ENCODE measurements at regions not wholly inside any gene's neighbourhood (a gene's known extent, or its start where the extent isn't known, plus 50 kb on each side); places are given as distances from the start of the nearest gene placed in this dataset.

- no peak for DNase-seq (ENCODE audit: low spot score)
Measured at GRCh38 chrY:15688531-15688930, 1164.2 kb downstream of the NLGN4Y start.

GRCh38 chrY:15689994-15690393 lies 1165.7 kb downstream of the NLGN4Y start:
- no peak for DNase-seq (ENCODE audit: low spot score)

DNA sequence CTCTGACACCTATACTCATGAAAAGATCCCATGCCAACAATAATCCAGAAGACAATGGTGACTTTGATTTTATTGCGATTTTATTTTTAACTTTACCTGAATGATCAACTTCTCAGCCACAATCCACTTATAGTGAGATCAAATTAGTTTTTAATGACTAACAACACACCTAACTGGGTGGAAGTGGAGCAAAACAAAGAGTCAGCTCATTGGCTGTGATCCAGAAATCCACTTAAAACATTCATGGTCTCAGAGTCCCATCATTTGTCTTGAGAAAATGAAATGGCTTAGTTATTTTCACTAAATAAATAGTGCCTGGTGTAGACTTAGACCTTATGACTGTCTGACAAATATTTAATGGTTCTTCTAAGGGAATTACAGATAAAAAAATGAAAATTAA lies 1177.8 kb downstream of the NLGN4Y start:
- DNase-seq (ENCODE audit: low spot score), result no peak

DNA sequence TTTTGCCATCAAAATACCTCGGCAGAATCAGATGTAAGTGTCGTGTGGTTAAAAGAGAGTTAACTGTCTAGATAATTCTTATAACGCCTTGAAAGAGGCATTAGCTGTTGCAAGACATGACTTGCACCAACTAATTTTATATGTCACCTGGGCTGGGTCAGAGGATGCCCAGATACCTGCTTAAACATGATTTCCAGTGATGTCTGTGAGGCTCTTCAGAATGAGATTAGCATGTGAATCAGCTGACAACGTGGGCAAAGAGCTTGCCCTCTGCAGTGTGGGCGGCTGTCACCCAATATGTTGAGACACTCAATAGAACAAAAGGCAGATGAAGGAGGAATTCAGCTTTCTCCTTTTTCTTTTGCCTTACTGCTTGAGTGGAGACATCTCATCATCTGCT lies 1180.6 kb downstream of the NLGN4Y start:
- no peak for DNase-seq (ENCODE audit: low spot score)

DNA sequence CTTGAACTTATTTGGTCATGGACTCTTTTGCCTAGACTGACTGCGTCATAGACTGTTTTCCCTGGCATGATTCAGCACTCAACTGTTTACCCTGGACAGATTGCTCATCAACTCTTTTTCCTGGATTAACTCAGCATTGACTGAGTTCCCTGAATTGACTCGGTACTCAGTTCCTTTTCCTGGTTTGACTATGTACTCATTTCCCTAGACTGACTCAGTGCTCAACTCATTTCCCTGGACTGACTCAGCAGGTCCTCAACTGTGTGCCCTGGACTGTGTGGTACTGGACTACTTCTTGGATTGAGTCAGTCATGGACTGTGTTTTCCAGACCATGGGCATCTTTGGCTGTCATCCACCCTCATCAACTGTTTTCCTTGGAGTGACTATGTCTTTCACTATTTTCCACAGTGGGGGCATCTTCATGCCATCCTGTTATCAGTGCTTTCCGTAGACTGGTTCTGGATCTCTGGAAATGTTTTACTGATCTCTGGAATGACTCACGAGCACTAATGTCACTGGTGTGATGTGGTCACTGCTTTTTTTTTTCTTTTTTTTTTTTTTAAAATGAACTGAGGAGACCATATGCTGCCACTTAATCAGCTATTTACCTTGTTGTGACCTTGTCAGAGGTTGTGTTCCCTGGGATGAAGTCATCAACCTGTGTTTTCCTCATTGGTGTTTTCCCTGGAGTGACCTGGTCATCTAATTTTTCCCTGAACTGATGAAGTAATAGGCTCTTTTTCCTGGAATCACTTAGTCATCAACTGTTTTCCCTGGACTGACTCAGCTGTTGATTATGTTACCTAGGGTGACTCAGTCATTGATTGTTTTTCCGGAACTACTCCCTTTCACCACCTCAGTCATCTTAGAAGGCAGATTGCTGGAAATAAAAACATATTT lies 1225.5 kb downstream of the NLGN4Y start:
- DNase-seq (ENCODE audit: low spot score), result no peak

DNA sequence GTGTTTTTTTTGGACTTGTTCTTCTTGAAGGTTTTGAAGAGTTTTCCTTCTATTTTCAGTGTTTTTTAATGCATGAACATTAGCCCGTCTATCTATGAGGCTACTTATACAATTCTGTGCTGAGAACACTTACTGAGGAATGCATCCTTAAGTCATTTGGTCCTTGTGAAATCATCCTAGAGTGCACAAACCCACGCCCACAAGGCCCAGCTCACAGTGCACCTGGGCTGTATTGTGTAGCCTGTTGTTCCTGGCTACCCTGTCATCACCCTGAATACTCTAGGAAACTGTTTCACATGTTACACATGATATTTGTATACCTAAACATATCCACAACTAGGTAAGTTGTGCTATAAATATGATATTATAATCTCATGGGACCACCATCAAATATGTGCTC lies 1226.7 kb downstream of the NLGN4Y start:
- no peak for DNase-seq (ENCODE audit: low spot score)

- DNase-seq (ENCODE audit: low spot score), result no peak
Measured at GRCh38 chrY:15756266-15756665, 1231.9 kb downstream of the NLGN4Y start.

DNA sequence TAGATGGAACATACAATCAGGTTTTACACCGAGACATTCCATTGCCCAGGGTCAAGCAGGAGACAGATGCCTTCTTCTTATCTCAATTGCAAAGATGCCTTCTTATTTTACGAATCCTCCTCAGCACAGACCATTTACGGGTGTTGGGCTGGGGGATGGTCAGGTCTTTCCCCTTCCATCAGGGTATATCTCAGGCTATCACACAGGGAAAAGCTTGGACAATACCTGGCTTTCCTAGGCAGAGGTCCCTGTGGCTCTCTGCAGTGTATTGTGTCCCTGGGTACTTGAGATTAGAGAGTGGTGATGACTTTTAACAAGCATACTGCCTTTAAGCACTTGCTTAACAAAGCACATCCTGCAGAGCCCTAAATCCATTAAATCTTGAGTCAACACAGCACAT lies 1249.2 kb downstream of the NLGN4Y start:
- DNase-seq (ENCODE audit: low spot score), result no peak

GRCh38 chrY:15775880-15776279 lies 1251.6 kb downstream of the NLGN4Y start:
- no peak for DNase-seq (ENCODE audit: low spot score)

- DNase-seq (ENCODE audit: low spot score), result no peak
Measured at GRCh38 chrY:15779891-15780290, 1255.6 kb downstream of the NLGN4Y start.

DNA sequence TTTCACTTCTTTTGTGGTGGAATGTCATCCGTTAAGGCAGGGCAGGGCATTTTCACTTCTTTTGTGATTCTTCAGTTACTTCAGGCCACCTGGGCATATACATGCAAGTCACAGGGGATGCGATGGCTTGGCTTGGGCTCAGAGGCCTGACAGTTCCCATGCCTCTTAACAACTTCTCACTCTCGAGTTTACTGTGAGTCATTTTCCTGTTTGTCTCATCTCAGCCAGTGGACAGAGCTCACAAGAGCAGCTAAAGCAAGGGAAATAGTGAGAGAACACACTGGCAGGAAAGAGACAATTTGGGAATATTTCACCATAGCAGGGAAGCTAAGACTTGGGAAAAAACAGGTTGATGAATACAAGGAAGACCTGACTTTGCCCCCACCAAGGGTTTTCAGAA lies 1275.7 kb downstream of the NLGN4Y start:
- no peak for DNase-seq (ENCODE audit: low spot score)

GRCh38 chrY:15805985-15806384 lies 1281.7 kb downstream of the NLGN4Y start:
- no peak for DNase-seq (ENCODE audit: low spot score)

- DNase-seq (ENCODE audit: low spot score), result no peak
Measured at GRCh38 chrY:15814241-15814640, 1289.9 kb downstream of the NLGN4Y start.

Measured in kidney tubule cell (primary cell).